ENCODE measurements at regions not wholly inside any gene's neighbourhood (a gene's known extent, or its start where the extent isn't known, plus 50 kb on each side); places are given as distances from the start of the nearest gene placed in this dataset.
"Not testable (repeated sequence)": the region's sequence is repeated elsewhere in the genome, so short reads cannot be mapped to it uniquely, and the experiment has no call there.

- no peaks in the 10 kb centered on the region for H3K36me3 Mint-ChIP-seq (ENCODE audit: low read depth)
- no peaks in the 10 kb centered on the region for H3K27me3 Mint-ChIP-seq (ENCODE audit: low read depth)
- H3K9me3 Mint-ChIP-seq: peaks cover 48% of the 10 kb centered on the region
- no peaks in the 10 kb centered on the region for H3K4me1 Mint-ChIP-seq (ENCODE audit: low read depth)
- no peak overlapping the region for H3K27ac Mint-ChIP-seq
- no peak overlapping the region for H3K4me3 Mint-ChIP-seq
Measured at GRCh38 chr4:187744911-187745310, 250.7 kb upstream of the ZFP42 start.

GRCh38 chr4:187750652-187751051 is 244.9 kb upstream of the ZFP42 start:
- H3K9me3 Mint-ChIP-seq: peaks cover 31% of the 10 kb centered on the region
- not testable (repeated sequence) for H3K27me3 Mint-ChIP-seq (ENCODE audit: low read depth); H3K36me3 Mint-ChIP-seq (ENCODE audit: low read depth); H3K4me3 Mint-ChIP-seq; H3K4me1 Mint-ChIP-seq (ENCODE audit: low read depth); H3K27ac Mint-ChIP-seq

- Mint-ChIP-seq H3K36me3 (ENCODE audit: low read depth) (no peaks in the 10 kb centered on the region), H3K4me1 (ENCODE audit: low read depth) (no peaks in the 10 kb centered on the region), H3K9me3 (peaks cover 26% of the 10 kb centered on the region), H3K4me3 (no peak overlapping the region), H3K27me3 (ENCODE audit: low read depth) (no peaks in the 10 kb centered on the region), H3K27ac (no peak overlapping the region)
Measured at GRCh38 chr4:187767158-187767557, 228.4 kb upstream of the ZFP42 start.

GRCh38 chr4:187767687-187768086 is 227.9 kb upstream of the ZFP42 start:
- Mint-ChIP-seq H3K4me1 (ENCODE audit: low read depth) (no peaks in the 10 kb centered on the region), H3K27ac (no peak overlapping the region)

GRCh38 chr4:187770345-187770744 is 225.2 kb upstream of the ZFP42 start:
- Mint-ChIP-seq H3K9me3 (peaks cover 16% of the 10 kb centered on the region), H3K4me3 (no peak overlapping the region), H3K36me3 (ENCODE audit: low read depth) (no peaks in the 10 kb centered on the region), H3K4me1 (ENCODE audit: low read depth) (no peaks in the 10 kb centered on the region), H3K27me3 (ENCODE audit: low read depth) (no peaks in the 10 kb centered on the region), H3K27ac (no peak overlapping the region)

More at GRCh38 chr4:187767687-187768086, 227.9 kb upstream of the ZFP42 start:
- H3K4me3 Mint-ChIP-seq: no peak overlapping the region
- H3K9me3 Mint-ChIP-seq: peaks cover 23% of the 10 kb centered on the region
- H3K27me3 Mint-ChIP-seq (ENCODE audit: low read depth): no peaks in the 10 kb centered on the region
- no peaks in the 10 kb centered on the region for H3K36me3 Mint-ChIP-seq (ENCODE audit: low read depth)

GRCh38 chr4:187777954-187778353 is 217.6 kb upstream of the ZFP42 start:
- H3K4me1 Mint-ChIP-seq (ENCODE audit: low read depth): no peaks in the 10 kb centered on the region
- H3K27ac Mint-ChIP-seq: no peak overlapping the region
- no peaks in the 10 kb centered on the region for H3K36me3 Mint-ChIP-seq (ENCODE audit: low read depth)
- no peaks in the 10 kb centered on the region for H3K27me3 Mint-ChIP-seq (ENCODE audit: low read depth)
- no peaks in the 10 kb centered on the region for H3K9me3 Mint-ChIP-seq
- no peak overlapping the region for H3K4me3 Mint-ChIP-seq

GRCh38 chr4:187780070-187780469 is 215.5 kb upstream of the ZFP42 start:
- H3K9me3 Mint-ChIP-seq: peaks cover under 1% of the 10 kb centered on the region
- H3K4me1 Mint-ChIP-seq (ENCODE audit: low read depth): no peaks in the 10 kb centered on the region
- H3K4me3 Mint-ChIP-seq: no peak overlapping the region
- H3K27ac Mint-ChIP-seq: no peak overlapping the region
- H3K36me3 Mint-ChIP-seq (ENCODE audit: low read depth): no peaks in the 10 kb centered on the region
- H3K27me3 Mint-ChIP-seq (ENCODE audit: low read depth): no peaks in the 10 kb centered on the region

GRCh38 chr4:187782286-187782824 is 213.2 kb upstream of the ZFP42 start:
- Mint-ChIP-seq H3K4me3 (no peak overlapping the region), H3K9me3 (peaks cover 11% of the 10 kb centered on the region), H3K4me1 (ENCODE audit: low read depth) (no peaks in the 10 kb centered on the region), H3K36me3 (ENCODE audit: low read depth) (no peaks in the 10 kb centered on the region), H3K27me3 (ENCODE audit: low read depth) (no peaks in the 10 kb centered on the region), H3K27ac (no peak overlapping the region)

- no peaks in the 10 kb centered on the region for H3K4me1 Mint-ChIP-seq (ENCODE audit: low read depth)
- peaks cover 11% of the 10 kb centered on the region for H3K9me3 Mint-ChIP-seq
- H3K4me3 Mint-ChIP-seq: no peak overlapping the region
- no peak overlapping the region for H3K27ac Mint-ChIP-seq
- no peaks in the 10 kb centered on the region for H3K27me3 Mint-ChIP-seq (ENCODE audit: low read depth)
- no peaks in the 10 kb centered on the region for H3K36me3 Mint-ChIP-seq (ENCODE audit: low read depth)
Measured at GRCh38 chr4:187786190-187786589, 209.4 kb upstream of the ZFP42 start.

GRCh38 chr4:187789078-187789477 is 206.5 kb upstream of the ZFP42 start:
- no peak overlapping the region for H3K27ac Mint-ChIP-seq
- H3K27me3 Mint-ChIP-seq (ENCODE audit: low read depth): no peaks in the 10 kb centered on the region
- no peaks in the 10 kb centered on the region for H3K4me1 Mint-ChIP-seq (ENCODE audit: low read depth)
- peaks cover 11% of the 10 kb centered on the region for H3K9me3 Mint-ChIP-seq
- H3K4me3 Mint-ChIP-seq: no peak overlapping the region
- no peaks in the 10 kb centered on the region for H3K36me3 Mint-ChIP-seq (ENCODE audit: low read depth)

- H3K9me3 Mint-ChIP-seq: peaks cover 15% of the 10 kb centered on the region
- H3K4me3 Mint-ChIP-seq: no peak overlapping the region
Measured at GRCh38 chr4:187795737-187796136, 199.8 kb upstream of the ZFP42 start.

GRCh38 chr4:187798385-187798784 is 197.2 kb upstream of the ZFP42 start:
- H3K4me3 Mint-ChIP-seq: no peak overlapping the region
- no peaks in the 10 kb centered on the region for H3K27me3 Mint-ChIP-seq (ENCODE audit: low read depth)
- peaks cover 28% of the 10 kb centered on the region for H3K9me3 Mint-ChIP-seq
- H3K27ac Mint-ChIP-seq: no peak overlapping the region
- H3K36me3 Mint-ChIP-seq (ENCODE audit: low read depth): no peaks in the 10 kb centered on the region
- no peaks in the 10 kb centered on the region for H3K4me1 Mint-ChIP-seq (ENCODE audit: low read depth)

More at GRCh38 chr4:187795737-187796136, 199.8 kb upstream of the ZFP42 start:
- Mint-ChIP-seq H3K27me3 (ENCODE audit: low read depth) (no peaks in the 10 kb centered on the region), H3K4me1 (ENCODE audit: low read depth) (no peaks in the 10 kb centered on the region), H3K27ac (no peak overlapping the region), H3K36me3 (ENCODE audit: low read depth) (no peaks in the 10 kb centered on the region)

GRCh38 chr4:187799735-187800134 is 195.8 kb upstream of the ZFP42 start:
- Mint-ChIP-seq H3K4me1 (ENCODE audit: low read depth) (no peaks in the 10 kb centered on the region), H3K27me3 (ENCODE audit: low read depth) (no peaks in the 10 kb centered on the region), H3K36me3 (ENCODE audit: low read depth) (no peaks in the 10 kb centered on the region), H3K27ac (no peak overlapping the region), H3K4me3 (no peak overlapping the region), H3K9me3 (peaks cover 30% of the 10 kb centered on the region)

- no peaks in the 10 kb centered on the region for H3K27me3 Mint-ChIP-seq (ENCODE audit: low read depth)
- peaks cover 21% of the 10 kb centered on the region for H3K9me3 Mint-ChIP-seq
- H3K4me3 Mint-ChIP-seq: no peak overlapping the region
- no peak overlapping the region for H3K27ac Mint-ChIP-seq
- no peaks in the 10 kb centered on the region for H3K36me3 Mint-ChIP-seq (ENCODE audit: low read depth)
- no peaks in the 10 kb centered on the region for H3K4me1 Mint-ChIP-seq (ENCODE audit: low read depth)
Measured at GRCh38 chr4:187811591-187811990, 184.0 kb upstream of the ZFP42 start.

- Mint-ChIP-seq H3K4me1 (ENCODE audit: low read depth) (no peaks in the 10 kb centered on the region), H3K9me3 (peaks cover 22% of the 10 kb centered on the region), H3K4me3 (peak overlapping the region; percentile 34), H3K27ac (peak overlapping the region; percentile 57), H3K27me3 (ENCODE audit: low read depth) (no peaks in the 10 kb centered on the region), H3K36me3 (ENCODE audit: low read depth) (no peaks in the 10 kb centered on the region)
Measured at GRCh38 chr4:187814737-187815465, 180.7 kb upstream of the ZFP42 start.

Measured in T-helper 1 cell treated with Interleukin-12 subunit alpha and Interleukin-12 subunit beta and Interleukin-4 antibody, amounts not matched to agents 30 μg/mL and 1 μg/mL, for 36 hours (primary cell).